ENCODE measurements at regions not wholly inside any gene's neighbourhood (a gene's known extent, or its start where the extent isn't known, plus 50 kb on each side); places are given as distances from the start of the nearest gene placed in this dataset.

DNA sequence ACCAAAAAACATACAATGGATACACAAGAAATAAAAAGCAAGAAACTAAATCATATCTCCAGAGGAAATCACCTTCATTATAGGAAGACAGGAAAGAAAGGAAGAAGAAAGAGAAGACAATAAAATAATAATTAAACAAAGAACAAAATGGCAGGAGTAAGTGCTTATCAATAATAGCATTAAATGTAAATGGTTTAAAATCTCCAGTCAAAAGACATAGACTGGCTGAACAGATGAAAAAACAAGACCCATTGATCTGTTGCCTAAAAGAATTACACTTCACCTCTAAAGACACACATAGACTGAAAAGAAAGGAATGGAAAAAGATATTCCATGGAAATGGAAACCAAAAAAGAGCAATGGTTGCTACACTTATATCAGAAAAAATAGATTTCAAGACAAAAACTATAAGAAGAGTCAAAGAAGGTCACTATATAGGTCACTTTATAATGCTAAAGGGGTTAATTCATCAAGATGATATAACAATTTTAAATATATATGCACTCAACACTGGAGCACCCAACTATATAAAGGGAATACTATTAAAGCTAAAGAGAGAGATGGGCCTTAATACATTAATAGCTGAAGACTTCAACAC, 118.4 kb upstream of the SESN3 start:
- no peak overlapping the region for H3K27ac ChIP-seq
- TF ChIP-seq, protein P1, sequence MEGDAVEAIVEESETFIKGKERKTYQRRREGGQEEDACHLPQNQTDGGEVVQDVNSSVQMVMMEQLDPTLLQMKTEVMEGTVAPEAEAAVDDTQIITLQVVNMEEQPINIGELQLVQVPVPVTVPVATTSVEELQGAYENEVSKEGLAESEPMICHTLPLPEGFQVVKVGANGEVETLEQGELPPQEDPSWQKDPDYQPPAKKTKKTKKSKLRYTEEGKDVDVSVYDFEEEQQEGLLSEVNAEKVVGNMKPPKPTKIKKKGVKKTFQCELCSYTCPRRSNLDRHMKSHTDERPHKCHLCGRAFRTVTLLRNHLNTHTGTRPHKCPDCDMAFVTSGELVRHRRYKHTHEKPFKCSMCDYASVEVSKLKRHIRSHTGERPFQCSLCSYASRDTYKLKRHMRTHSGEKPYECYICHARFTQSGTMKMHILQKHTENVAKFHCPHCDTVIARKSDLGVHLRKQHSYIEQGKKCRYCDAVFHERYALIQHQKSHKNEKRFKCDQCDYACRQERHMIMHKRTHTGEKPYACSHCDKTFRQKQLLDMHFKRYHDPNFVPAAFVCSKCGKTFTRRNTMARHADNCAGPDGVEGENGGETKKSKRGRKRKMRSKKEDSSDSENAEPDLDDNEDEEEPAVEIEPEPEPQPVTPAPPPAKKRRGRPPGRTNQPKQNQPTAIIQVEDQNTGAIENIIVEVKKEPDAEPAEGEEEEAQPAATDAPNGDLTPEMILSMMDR (IDR thresholded peaks at IDR 0.05): no peak
- no peak for TF ChIP-seq ZFX (IDR thresholded peaks at IDR 0.05; ENCODE audit: borderline replicate concordance)

- no peak overlapping the region for H3K27ac ChIP-seq
- no peak for TF ChIP-seq ZFX (IDR thresholded peaks at IDR 0.05; ENCODE audit: borderline replicate concordance)
- TF ChIP-seq, protein P1 (IDR thresholded peaks at IDR 0.05): no peak
These were observed 115.3 kb upstream of the SESN3 start for GRCh38 chr11:95346265-95346664.

DNA sequence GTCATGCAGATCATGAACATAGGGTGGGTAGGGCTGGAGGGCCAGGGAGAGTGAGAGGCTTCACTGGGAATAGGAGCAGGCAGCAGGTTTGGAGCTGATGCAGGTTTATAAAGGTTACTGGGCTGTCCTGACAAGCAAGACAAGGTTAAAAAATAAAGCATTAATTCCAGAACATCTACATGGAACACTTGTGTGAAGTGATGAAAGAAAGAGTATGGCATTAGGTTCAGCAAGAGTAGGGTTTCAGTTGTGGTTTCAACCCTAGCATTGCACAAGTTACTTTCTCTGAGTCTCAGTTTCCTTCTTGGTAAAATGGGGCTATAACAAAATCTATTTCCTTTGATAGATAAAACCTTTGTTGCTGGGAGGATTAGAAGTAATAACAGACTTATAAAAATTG, 114.6 kb upstream of the SESN3 start:
- H3K27ac ChIP-seq: no peak overlapping the region
- TF ChIP-seq ZFX (IDR thresholded peaks at IDR 0.05; ENCODE audit: borderline replicate concordance): no peak
- TF ChIP-seq, protein P1 (IDR thresholded peaks at IDR 0.05): no peak

- no peak for TF ChIP-seq ZFX (IDR thresholded peaks at IDR 0.05; ENCODE audit: borderline replicate concordance)
- TF ChIP-seq, protein P1 (IDR thresholded peaks at IDR 0.05): no peak
- H3K27ac ChIP-seq: no peak overlapping the region
These were observed 114.1 kb upstream of the SESN3 start for GRCh38 chr11:95344932-95345642.

DNA sequence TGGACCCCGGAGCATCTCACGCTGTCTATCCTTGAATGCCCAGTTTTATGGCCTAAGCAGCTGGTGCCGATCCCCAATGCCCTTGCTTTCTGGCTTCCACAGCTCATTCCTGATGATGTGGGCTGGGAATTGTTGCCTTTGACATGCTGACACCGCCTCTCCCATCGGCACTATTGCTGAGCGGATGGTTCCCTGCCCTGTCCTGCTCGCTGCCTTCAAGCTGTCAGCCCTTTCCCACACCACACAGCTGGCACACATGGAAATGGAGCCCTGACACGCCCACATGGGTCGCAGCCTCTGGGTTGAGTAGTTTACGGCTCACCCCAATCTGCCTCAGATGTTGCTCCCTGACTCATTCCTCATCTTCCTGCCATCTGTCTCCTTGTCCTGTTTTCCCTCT, 110.2 kb upstream of the SESN3 start:
- TF ChIP-seq ZFX (IDR thresholded peaks at IDR 0.05; ENCODE audit: borderline replicate concordance): no peak
- TF ChIP-seq, protein P1 (IDR thresholded peaks at IDR 0.05): no peak
- no peak overlapping the region for H3K27ac ChIP-seq

DNA sequence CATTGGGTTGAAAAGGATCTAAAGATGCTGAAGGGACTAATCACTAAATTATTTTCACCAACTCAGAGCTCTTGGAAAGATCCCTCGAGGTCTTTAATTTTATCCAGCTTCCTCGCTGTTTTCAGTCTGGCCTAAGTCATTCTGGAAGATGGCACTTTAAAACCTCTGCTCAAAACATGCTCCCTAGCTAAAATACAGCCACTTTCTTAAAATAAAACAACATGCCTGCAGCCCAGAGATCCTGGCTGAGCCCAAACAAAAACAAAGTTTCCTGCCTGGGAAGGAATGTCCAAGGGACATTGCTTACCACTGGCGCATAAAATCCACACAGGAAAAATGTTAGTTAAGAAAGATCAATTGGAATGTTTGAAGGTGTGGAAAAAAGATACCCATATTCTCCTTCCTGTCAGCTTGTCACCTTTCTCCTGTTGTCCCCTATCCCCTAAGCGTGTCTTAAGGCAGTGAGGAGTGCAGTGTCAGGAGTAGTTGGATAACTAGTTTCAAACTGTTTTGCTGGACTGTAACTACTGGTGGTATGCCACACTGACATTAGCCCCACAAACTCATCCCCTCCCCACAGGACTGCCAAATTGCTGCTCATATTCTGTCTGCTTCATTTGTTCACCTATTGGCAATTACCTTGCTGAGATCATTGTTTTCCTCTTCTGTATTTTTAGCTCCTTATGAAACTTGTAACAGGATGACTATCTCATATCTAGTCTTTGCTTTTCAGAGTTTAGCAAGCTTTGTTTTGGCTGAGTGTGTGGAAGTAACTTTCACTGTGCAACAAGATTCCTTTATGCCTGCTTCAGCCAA, 108.3 kb upstream of the SESN3 start:
- TF ChIP-seq ZFX (IDR thresholded peaks at IDR 0.05; ENCODE audit: borderline replicate concordance): no peak
- TF ChIP-seq, protein P1 (IDR thresholded peaks at IDR 0.05): no peak
- no peak overlapping the region for H3K27ac ChIP-seq
